HG02571 (cell line): ENCODE measurements at regions not wholly inside any gene's neighbourhood (a gene's known extent, or its start where the extent isn't known, plus 50 kb on each side); places are given as distances from the start of the nearest gene placed in this dataset.

Experiments used
- ATAC-seq: cut with Tn5 transposase; IDR thresholded peaks from one replicate; pipeline ENCODE4 v1.9.1; 2021; ENCODE audit warnings: mild to moderate bottlenecking, moderate library complexity; ENCODE audit not compliant: unreplicated experiment

DNA sequence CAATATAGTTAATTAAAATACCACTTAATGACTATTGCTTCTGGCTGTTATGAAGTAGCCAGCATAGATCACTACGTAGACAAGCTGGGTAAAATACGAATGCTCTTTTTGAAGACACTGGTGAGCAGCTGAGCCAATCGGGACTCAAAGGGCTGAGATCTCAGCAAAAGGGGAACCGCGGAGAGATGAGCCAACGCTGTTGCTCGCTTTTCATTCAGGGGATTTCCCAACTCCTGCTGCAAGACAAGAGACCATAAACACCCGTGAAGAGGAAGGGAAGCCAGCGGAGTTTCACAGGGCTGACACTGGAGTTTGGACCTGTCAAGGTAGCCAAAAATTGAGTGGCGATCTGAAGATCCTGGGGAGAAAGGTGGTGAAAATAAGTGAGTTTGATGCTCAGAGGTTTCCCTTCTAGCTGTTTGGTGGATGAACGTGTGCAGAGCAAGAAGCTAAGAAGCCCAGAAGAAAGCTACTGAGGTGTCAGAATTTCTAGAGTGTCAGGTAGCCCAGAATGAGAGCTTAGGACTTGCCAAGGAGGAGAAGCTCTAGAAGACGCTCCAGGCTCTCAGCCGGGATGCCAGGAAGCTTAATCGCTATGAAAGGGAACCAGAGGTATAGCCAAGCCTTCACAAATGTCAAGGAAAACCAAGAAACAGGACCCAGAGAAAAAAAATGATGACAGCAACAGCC, 79.6 kb upstream of the RNU6ATAC start:
- no peak for ATAC-seq

DNA sequence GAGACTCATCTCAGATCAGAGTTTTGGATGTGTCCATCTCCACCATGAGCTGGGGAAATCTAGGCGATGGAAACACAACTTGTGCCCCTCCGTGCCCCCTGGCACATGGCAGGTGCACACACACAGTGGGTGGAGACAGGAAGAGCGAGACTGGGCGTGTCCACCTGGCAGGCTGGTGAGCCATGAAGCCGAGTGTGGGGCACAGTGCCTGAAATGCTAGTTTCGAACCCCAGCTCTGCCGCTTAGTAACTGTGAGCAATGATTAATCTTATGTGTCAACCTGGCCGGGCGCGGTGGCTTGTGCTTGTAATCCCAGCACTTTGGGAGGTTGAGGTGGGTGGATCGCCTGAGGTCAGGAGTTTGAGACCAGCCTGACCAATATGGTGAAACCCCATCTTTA, 80.8 kb upstream of the RNU6ATAC start:
- no peak for ATAC-seq

DNA sequence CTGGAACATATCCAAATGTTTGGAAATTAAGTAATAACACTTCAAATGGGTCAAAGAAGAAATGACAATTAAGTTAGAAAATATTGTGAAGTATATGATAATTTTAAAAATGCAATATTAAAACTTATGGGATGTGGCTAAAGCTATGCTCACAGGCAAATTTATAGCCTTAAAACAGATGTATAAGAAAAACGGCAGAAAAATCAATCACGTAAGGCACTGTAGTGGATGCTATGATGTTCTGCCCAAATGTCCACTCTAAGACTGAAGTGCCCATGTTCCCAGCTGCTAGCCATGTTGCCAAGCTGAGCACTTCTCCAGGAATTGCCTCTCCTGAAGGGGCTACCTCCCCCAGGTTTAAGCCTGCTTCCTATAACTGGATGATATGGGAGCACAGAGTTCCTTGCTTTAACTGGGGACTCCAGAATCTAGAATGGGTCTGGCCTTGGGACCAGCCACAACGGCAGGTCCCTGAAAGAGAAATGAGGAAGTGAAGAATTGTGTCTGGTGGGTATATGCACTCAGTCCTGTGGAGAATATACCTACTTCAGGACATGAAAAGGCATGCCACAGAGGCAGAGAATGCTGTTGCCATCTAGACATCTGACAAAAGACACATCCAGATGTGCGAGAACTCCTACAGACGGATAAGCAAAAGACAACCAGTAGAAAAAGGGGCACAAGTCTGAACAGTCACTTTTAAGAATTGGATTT, 78.2 kb upstream of the RXRA start:
- ATAC-seq: no peak

DNA sequence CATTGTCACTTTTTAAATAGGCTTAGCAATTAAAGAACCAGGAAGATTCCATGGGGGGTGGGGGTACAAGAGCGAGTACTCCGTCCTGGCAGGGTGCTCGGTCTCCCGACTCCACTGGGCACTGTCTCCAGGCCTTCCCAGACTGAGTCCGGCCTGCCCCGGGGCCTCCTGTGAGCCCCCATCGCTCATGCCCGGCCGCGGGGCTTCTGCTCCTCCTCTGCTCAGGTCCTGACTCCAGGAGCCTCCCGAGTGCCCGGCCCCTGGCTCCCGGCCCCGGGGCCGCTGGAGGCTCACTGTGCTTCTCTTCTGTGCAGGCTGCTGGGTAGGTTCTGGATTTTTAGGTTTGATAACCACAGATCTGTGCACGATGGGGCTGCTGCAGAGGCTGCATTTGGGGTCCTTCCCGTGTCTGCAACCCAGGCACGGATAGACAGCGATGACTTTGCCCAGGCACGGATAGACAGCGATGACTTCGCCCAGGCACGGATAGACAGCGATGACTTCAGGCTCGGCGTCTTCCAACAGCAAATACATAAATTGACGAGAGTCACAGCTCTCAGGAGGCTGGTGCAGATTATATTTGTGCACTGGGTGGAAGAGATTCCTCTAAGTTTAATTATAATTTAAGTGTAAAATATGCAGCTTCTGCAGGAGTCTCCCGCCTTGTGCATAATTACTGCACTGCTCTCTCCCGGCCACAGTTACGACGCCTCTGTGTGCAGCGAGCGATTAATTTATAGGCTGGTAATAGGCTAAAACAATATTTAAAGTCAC, 74.8 kb upstream of the RXRA start:
- no peak for ATAC-seq

DNA sequence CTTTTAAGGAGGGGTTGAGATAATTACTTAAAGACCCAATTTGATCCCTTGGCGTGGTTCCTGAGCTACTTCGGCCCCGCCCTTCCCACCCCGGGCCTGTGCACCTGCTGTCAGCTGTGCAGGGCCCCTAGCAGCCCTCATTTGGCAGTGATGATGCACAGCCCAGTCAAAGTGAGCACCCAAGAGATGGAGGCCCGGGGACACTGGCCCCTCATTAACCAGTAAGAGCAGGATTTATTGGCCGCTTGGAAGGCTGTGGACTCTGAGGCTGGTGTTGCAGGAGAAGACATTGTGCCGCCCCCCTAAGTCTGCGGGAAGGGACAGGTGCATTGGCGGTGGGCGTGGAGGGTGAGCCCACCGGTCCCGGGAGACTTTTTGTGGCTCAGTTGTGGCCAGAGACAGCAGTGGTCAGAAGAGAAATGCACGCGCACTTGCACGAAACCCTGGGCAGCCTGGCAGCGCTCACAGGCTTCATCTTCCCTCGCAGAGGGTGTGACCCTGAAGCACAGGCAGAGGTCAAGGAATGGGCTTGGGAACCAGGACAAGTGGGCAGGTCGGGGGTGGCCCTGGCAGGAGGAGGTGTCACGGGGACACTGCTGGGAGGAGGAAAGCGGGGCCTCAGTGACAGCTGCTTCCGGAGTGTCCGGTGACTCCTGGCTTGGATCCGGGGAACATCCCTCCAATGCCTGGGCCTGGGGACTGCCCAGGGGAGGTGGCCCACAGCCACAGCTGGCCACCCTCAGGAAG, 74.0 kb upstream of the RXRA start:
- no peak for ATAC-seq

DNA sequence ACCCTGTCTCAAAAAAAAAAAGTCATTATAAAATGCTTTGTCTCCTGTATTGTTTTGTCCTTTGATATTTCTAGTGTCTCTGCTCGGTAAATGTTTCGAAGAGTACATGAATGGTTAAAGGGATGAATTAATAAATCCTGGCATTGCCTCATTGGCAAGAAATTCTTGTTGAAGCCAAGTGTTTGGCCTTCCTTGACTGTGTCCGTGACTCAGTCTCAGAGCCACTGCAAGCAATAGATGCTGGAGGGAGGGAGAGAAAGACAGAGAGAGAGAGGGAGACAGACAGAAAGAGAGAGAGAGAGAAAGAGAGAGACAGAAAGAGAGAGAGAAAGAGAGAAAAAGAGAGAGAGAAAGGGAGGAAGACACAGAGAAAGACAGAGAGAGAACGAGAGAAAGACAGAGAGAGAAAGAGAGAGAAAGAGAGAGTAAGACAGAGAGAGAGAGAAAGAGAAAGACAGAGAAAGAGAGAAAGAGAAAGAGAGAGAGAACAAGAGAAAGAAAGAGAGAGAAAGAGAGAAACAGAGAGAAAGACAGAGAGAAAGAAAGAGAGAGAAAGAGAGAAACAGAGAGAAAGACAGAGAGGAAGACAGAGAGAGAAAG, 72.5 kb upstream of the RXRA start:
- no peak for ATAC-seq

DNA sequence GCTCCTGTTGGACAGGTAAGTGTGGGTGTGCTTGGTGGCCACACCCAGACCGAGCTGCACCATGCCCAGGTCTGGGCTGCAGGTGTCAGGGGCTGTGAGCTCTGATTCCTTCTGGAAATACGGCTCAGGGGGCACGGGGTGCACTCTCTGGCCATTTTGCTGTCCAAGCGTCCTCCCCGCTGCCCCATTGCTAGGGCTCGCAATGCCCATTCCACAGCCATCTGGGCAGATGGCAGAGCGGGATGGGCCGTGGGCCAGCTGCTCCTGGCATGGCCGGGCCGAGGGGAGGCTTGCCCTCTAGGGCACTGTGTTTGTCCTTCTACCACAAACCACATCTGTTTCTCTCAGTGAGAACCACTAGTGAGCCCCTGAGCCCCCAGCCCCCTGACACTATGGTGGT, 67.9 kb upstream of the RXRA start:
- ATAC-seq: no peak

DNA sequence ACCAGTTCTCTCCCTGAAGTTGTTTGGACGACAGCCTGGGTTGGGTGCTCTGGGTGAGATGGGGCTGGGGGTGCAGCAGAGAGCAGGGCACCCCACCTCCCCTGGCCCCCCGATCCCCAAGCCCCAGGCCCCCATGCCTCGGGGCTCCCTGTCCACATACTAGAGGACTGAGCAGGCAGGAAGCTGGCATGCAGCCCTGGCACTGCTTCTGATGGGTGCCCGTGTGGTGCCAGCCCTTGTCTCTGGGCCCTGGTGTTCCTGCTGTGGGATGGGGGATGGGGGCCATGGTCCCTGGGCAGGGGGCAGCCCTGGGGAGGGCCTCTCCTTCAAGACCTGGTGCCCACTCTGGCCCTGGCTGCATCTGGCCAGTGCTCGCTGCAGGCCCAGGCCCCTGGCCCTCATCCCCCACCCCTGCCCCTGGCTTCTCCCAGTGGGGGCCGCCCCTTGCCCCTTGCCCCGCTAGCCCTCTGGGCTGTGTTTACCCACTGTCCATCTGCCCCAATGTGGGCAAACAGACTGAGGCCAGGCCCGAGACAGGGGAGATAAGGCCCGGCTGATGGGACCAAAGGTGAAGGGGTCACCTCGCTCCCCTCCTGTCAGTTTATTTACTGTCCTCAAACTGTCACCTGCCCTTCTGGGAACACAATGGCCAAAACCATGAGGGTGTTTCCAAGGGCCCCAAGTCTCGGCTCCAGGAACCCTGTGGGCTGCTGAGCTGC, 67.3 kb upstream of the RXRA start:
- ATAC-seq: no peak

DNA sequence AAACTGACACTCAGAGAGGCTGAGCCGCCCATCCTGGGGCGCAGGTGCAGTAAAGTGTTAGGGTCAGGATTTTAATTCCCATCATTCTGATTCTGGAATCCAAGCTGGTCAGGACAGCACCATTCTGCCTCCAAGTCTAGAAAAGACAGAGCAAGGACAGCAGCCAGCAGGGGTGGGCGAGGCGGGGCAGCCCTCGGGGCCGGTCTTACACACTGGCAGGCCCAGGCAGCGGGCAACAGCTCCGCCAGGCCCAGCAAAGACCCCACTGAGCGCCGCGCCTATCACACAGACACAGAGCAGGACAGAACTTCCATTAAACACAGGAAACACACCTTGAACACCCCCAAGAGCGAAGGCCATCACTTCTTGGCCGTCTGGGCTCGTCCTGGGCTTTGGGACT, 66.5 kb upstream of the RXRA start:
- ATAC-seq: no peak

DNA sequence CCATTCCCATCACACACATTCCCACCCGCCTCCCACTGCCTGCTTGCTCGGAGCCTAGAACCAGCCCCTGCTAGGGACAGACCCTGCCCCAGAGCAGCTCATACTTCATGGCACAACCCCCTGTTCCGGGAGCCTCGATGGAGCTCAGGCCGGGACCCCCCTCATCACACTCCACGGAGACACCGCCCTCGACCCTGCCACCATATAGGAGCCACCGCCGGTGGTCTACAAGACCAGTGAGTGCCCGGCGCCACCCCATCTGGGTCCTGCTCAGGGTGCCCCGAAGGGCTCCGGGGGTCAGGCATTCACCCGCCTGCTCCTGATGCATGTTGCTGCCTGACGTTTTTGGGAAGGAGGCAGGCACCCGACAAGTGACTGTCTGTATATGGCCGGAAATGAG, 65.5 kb upstream of the RXRA start:
- ATAC-seq: no peak

DNA sequence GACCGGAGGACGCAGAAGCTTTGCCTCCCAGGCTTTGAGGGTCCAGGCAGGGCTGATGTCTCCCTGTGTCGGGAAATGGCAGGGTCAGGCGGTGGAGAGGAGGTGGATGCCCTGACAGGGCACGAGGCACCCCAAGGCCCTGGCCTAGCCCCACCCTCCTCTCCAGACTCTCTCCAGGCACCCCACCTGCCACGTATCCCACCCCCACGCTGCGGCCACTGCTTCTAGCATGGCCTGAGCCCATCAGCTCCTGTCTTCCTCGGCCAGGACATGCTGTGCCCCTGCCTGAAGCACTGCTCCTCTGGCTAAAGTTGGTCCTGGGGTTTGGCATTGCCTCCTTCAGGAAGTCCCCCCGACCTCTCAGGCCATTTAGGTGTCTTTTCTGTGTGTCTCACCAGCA, 64.2 kb upstream of the RXRA start:
- ATAC-seq: no peak

DNA sequence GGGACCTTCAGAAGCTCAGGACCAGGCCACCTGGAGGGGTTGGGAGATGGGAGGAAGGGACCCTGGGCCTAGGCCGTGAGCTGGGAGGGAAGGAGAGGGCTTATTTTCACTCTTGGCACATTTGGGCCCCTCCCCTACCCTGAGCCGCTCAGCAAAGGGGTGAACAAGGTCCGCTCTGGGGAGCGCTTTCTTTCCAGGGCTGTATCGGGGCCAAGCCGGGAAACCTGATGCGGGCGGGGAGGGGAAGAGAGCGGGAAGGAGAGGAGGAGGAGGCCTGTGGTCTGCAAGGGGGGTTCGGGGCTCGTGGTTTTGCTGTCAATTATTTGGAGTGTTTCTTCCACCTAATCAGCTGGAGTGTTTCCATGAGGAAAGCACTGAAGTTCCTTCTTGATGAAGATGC, 62.7 kb upstream of the RXRA start:
- ATAC-seq: no peak

DNA sequence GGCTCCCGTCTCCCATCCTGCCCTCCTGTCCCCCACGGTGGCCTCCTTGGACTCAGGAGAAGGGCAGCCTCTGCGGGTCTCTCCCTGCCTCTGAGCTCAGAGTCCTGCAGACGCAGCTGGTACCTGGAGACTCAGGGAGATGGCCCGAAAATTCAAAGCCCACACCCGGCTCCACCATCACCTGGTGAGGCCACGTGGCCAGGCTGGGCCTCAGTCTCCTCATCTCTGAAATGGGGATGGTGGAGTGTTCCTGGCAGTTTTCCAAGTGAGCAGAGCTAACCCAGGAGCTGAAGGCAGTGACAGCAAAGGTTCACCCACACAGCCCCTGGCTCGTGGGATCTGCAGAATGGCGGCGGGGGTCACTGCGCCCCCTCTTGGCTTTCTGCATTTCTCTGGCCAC, 62.1 kb upstream of the RXRA start:
- no peak for ATAC-seq

DNA sequence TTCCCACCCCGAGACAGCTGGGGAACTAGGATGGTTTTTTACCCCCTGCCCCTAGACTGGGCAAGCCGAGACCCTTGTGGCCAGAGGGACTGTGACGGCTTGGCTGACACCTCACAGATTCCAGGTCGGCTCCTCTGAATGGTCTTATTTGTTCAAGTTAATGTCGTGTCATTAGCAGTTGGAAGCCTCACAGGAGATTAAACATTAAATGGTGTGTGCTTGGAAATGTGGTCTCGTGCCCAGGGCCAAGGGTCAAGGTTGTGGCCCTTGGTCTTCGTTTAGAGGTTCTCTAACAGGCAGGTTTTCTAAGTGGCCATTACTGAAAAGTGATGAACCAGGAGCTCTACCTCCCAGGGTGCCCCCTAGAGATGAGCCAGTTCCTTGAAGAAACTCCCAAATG, 61.2 kb upstream of the RXRA start:
- ATAC-seq: no peak

DNA sequence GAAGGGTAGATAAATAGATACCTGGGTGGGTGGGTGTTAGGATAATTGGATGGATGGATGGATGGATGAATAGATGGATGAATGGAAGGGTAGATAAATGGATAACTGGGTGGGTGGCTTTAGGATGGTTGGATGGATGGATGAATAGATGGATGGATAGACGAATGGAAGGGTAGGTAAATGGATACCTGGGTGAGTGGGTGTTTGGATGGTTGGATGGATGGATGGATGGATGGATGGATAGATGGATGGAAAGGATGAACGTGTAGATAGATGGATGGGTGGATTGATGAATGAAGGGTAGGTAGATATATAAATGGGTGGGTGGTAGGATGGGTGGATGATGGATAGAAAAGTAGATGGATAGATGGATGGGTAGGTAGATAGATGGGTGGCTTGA, 59.8 kb upstream of the RXRA start:
- ATAC-seq: no peak

DNA sequence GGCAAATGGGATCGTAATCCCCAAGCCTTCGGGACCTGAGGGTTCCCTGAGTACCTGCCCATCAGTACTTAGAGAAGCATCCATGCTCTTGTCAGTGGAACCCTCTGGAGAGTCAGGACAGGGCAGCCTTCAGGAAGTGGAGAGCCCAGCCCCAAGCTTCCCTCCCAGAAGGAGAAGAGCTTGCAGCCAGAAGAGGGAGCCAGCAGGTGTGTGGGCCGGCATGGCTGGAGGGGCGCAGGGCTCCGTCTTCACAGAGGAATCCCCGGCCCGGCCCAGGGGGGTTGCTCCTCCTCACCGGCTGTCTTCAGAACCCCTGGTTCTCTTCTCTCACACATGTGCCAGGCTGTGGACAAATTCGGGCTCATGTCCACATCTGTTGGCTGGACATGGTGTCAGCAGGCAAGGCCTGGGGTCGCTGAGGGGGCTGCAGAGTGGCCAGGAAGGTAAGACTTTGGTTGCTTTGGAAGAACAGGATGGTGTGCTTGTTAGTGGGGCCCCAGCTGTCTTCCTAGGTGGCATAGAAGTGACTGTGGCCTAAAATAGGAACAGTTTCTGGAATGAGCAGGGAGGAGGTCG, 58.9 kb upstream of the RXRA start:
- ATAC-seq: no peak

DNA sequence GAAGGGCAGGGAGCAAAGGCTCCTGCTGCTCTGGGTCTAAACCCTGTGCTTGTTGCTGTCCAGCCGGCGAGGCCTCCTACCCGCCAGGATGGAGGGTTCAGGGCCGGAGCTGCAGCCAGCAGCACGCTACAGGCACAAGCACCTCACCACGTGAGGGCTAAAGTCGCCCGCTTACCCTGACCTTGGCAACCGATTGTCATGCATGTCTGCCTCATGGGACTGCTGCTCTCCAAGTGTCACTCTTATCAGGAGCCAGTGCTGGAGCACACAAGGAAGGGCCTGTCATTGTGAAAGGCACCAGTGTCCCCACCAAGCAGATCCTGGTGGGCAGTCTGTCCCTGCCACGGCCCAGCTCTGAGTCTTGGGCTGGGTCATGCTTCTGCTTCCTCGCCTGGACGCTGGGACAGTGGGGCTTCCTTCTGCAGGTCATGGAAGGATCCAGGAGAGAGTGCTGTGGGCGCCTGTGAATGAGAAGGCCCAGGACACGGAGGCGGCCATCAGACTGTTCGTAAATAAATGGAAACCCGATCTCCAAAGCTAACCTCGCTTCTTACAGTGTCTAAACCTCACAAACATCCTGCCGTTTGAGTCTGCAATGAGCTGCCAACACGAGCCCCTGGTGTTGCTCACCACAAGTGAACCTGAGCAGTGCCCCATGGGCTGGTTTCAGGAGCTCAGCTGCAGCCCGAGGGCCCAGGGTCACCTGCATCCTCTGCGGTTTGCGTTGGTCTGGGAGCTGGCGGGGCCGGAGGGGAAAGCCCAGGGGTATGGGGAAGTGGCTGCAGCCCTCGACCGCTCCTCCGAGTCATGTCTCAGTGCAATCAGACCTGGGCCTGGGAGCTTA, 58.2 kb upstream of the RXRA start:
- ATAC-seq: peak; percentile 52

DNA sequence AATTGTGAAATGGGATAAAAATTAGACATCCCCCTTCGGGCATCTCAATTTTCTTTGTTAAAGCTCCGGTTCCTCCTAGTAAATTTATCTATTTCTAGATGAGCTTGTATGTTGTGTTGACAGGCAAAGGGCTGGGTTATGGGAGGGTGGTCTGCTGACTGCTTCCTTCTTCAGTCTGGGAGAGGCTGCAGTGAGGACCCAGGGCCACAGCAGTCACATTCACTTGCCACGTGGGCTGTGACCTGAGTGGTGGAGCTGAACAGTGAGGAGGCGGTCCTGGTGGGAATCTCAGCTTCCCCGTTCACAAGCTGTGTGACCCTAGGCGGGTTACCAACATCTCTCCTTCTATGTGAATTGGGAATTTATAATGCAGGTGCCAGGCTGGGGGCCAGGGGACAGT, 57.5 kb upstream of the RXRA start:
- ATAC-seq: no peak
